ENCODE measurements at regions not wholly inside any gene's neighbourhood (a gene's known extent, or its start where the extent isn't known, plus 50 kb on each side); places are given as distances from the start of the nearest gene placed in this dataset.
"Not testable (repeated sequence)": the region's sequence is repeated elsewhere in the genome, so short reads cannot be mapped to it uniquely, and the experiment has no call there.

- ATAC-seq, result no peak
- TF ChIP-seq ZNF8 (CRISPR knock-in tag; IDR thresholded peaks at IDR 0.05) (no peak), CREB5 (CRISPR knock-in tag; IDR thresholded peaks at IDR 0.05; ENCODE audit: low read depth) (no peak), ZNF70 (CRISPR knock-in tag; IDR thresholded peaks at IDR 0.05) (no peak), SNAI2 (CRISPR knock-in tag; IDR thresholded peaks at IDR 0.05) (no peak), ZC3H10 (CRISPR knock-in tag; IDR thresholded peaks at IDR 0.05) (no peak), ISL1 (CRISPR knock-in tag; IDR thresholded peaks at IDR 0.05) (no peak), OSR1 (CRISPR knock-in tag; IDR thresholded peaks at IDR 0.05) (no peak), POU6F1 (CRISPR knock-in tag; IDR thresholded peaks at IDR 0.05; ENCODE audit: borderline replicate concordance, low read depth) (no peak), CSRNP3 (CRISPR knock-in tag; IDR thresholded peaks at IDR 0.05) (no peak), BACH2 (CRISPR knock-in tag; IDR thresholded peaks at IDR 0.05; ENCODE audit: borderline replicate concordance) (no peak), TCF4 (CRISPR knock-in tag; IDR thresholded peaks at IDR 0.05; ENCODE audit: borderline replicate concordance) (no peak), PPARA (CRISPR knock-in tag; IDR thresholded peaks at IDR 0.05; ENCODE audit: borderline replicate concordance) (no peak)
These were observed 59.4 kb upstream of the XPO1 start for GRCh38 chr2:61597300-61598289.

GRCh38 chr2:61594201-61594600, 56.0 kb upstream of the XPO1 start:
- not testable (repeated sequence) for ATAC-seq

- ATAC-seq, result not testable (repeated sequence)
These were observed 55.5 kb upstream of the XPO1 start for GRCh38 chr2:61593648-61594047.

GRCh38 chr2:61590214-61590613, 52.1 kb upstream of the XPO1 start:
- no peak for ATAC-seq
- TF ChIP-seq GLIS3 (CRISPR knock-in tag; IDR thresholded peaks at IDR 0.05), result no peak
- no peak for TF ChIP-seq POU6F1 (CRISPR knock-in tag; IDR thresholded peaks at IDR 0.05; ENCODE audit: borderline replicate concordance, low read depth)
- TF ChIP-seq CREB5 (CRISPR knock-in tag; IDR thresholded peaks at IDR 0.05; ENCODE audit: low read depth), result no peak
- TF ChIP-seq PPARA (CRISPR knock-in tag; IDR thresholded peaks at IDR 0.05; ENCODE audit: borderline replicate concordance), result no peak
- TF ChIP-seq ARNTL (CRISPR knock-in tag; IDR thresholded peaks at IDR 0.05; ENCODE audit: borderline replicate concordance, low read depth), result no peak
- TF ChIP-seq ZFP3 (CRISPR knock-in tag; IDR thresholded peaks at IDR 0.05), result no peak
- no peak for TF ChIP-seq ZC3H10 (CRISPR knock-in tag; IDR thresholded peaks at IDR 0.05)

GRCh38 chr2:61588566-61588965, 50.4 kb upstream of the XPO1 start:
- no peak for ATAC-seq
- no peak for TF ChIP-seq RARB (CRISPR knock-in tag; IDR thresholded peaks at IDR 0.05)
- TF ChIP-seq SNAI2 (CRISPR knock-in tag; IDR thresholded peaks at IDR 0.05), result no peak
- no peak for TF ChIP-seq CSRNP3 (CRISPR knock-in tag; IDR thresholded peaks at IDR 0.05)
- no peak for TF ChIP-seq TOX (CRISPR knock-in tag; IDR thresholded peaks at IDR 0.05; ENCODE audit: borderline replicate concordance)
- no peak for TF ChIP-seq CREB5 (CRISPR knock-in tag; IDR thresholded peaks at IDR 0.05; ENCODE audit: low read depth)
- TF ChIP-seq ZFP30 (CRISPR knock-in tag; IDR thresholded peaks at IDR 0.05), result no peak
- no peak for TF ChIP-seq ISL1 (CRISPR knock-in tag; IDR thresholded peaks at IDR 0.05)
- TF ChIP-seq ZNF70 (CRISPR knock-in tag; IDR thresholded peaks at IDR 0.05), result no peak
- no peak for TF ChIP-seq TCF4 (CRISPR knock-in tag; IDR thresholded peaks at IDR 0.05; ENCODE audit: borderline replicate concordance)
- no peak for TF ChIP-seq ZC3H10 (CRISPR knock-in tag; IDR thresholded peaks at IDR 0.05)
- TF ChIP-seq BACH2 (CRISPR knock-in tag; IDR thresholded peaks at IDR 0.05; ENCODE audit: borderline replicate concordance), result no peak
- TF ChIP-seq ESRRG (CRISPR knock-in tag; IDR thresholded peaks at IDR 0.05), result no peak
- TF ChIP-seq ZNF8 (CRISPR knock-in tag; IDR thresholded peaks at IDR 0.05), result no peak
- TF ChIP-seq GLIS3 (CRISPR knock-in tag; IDR thresholded peaks at IDR 0.05), result no peak
- TF ChIP-seq ZNF565 (CRISPR knock-in tag; conservative IDR thresholded peaks at IDR 0.05; ENCODE audit: low read depth), result no peak
- no peak for TF ChIP-seq ZFP3 (CRISPR knock-in tag; IDR thresholded peaks at IDR 0.05)

All from SK-N-SH treated with all-trans-retinoic acid at 6 μM for 48 hours (cell line).